AG10803 (cell line): ENCODE measurements at regions not wholly inside any gene's neighbourhood (a gene's known extent, or its start where the extent isn't known, plus 50 kb on each side); places are given as distances from the start of the nearest gene placed in this dataset.

Experiments
- DNase-seq: peaks from one replicate; pipeline ENCODE4 v3.0.0; 2010; ENCODE audit warnings: low read depth
- H3K4me3 ChIP-seq: 2 replicates; pipeline ENCODE4 v1.5.1; 2011; ENCODE audit warnings: mild to moderate bottlenecking, low read length, control low read depth
- TF ChIP-seq, protein P1 (sequence below): conservative IDR thresholded peaks from 2 replicates; pipeline ENCODE4 v1.5.1; 2011; ENCODE audit warnings: mild to moderate bottlenecking, low read length, control low read depth, inconsistent platforms

DNA sequence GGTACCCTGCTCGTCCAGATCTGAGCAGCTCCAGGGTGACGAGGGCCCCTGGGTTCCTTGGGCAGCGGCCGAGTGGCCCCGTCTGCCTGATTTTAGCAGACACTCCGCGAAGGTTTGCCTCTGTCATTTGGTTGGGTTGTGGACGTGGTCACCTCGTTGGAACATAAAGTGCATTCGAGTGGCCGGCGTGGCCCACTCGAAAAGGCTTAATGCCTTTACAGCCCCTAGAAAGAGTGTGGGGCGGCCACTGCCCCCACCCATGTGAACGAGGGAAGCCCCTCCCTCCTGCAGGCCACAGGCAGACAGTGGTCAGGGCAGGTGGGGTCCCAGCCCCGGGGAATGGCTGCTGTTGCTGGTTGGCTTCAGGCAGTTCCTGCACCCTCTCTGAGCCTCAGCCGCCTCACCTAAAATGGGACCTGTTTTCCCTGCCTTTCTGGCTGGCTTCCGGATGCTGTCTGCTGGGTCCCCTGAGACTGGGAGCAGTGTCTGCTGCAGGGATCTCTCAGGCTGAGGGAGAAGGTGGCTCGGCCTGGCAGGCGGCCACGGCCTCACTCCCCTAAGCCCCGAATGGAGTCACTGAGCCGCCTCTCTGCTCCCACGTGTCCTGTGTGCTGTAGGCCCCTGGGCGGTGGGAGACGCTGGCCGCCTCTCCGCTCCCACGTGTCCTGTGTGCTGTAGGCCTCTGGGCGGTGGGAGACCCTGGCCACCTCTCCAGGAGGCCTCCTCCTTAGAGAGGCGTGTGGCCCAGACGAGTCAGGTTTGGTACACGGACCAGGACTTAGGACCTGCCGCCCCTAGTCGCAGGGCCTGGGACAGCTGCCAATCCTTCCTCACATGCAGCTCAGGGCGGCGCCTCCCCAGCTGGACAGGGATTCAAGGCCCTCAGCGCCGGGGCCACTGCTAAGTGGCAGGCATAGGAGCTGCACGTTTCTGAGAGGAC lies 233.0 kb downstream of the ERMARD start:
- H3K4me3 ChIP-seq = no peak overlapping the region
- no peak for DNase-seq
- TF ChIP-seq, protein P1, sequence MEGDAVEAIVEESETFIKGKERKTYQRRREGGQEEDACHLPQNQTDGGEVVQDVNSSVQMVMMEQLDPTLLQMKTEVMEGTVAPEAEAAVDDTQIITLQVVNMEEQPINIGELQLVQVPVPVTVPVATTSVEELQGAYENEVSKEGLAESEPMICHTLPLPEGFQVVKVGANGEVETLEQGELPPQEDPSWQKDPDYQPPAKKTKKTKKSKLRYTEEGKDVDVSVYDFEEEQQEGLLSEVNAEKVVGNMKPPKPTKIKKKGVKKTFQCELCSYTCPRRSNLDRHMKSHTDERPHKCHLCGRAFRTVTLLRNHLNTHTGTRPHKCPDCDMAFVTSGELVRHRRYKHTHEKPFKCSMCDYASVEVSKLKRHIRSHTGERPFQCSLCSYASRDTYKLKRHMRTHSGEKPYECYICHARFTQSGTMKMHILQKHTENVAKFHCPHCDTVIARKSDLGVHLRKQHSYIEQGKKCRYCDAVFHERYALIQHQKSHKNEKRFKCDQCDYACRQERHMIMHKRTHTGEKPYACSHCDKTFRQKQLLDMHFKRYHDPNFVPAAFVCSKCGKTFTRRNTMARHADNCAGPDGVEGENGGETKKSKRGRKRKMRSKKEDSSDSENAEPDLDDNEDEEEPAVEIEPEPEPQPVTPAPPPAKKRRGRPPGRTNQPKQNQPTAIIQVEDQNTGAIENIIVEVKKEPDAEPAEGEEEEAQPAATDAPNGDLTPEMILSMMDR = no peak

DNA sequence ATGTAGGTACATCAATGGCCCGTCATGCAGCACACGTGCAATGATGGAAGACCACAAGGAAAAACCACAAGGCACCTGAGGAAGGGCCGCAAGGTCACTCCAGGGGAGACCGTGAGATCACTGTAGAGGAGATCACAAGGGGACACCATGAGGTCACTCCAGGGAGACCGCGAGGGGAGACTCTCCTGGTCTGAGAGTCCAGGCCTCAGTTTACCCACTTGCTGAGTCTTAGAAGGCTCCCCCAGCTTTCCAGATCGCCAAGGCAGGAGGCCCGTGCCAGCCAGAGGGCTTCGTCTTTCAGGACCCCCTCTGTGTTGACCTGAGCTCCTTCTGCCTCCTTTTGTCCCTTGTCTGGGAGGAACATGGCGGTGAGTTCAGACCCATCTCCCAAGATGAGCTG lies 232.2 kb downstream of the ERMARD start:
- TF ChIP-seq, protein P1 = no peak
- H3K4me3 ChIP-seq = no peak overlapping the region
- DNase-seq = no peak

DNA sequence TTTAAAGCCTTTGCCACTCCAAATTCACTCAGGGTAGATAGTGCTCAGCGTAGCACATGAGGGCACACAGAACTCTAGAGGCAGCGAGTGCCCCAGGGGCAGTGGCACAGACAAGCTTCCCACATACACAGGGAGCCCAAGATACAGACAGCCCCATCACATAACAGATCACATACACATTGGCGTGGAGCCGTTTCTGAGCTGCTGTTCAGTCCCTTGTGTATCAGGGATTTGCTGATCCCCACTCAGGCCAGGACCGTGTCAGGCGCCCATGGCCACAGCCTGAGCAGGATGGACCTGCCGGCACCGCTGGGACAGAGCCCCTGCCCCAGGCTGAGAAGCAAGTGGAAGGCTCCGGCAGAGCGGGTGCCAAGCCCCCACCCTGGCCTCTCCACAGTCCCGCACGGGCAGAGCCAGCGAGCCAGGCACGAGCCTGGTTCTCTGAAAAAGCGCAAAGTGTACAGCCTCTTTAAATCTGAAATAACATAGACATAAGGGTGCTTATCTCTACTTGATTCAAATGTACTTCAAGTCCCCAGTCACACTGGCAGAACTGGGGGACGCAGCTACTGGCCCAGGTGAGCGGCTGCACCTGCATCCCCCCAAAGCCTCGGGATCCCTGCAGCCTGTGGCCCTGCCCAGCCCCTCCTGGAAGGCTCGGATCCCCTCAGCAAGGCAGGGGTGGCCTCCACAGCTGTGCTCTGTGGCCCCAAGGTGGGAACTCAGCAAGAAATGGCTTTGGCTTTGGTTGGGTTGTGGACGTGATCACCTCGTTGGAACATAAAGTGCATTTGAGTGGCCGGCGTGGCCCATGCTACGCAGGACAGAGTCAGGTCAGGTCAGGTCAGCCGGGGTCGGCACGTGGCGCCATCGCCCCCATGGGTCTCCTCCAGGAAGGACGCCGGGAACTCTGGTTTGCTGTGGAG lies 231.3 kb downstream of the ERMARD start:
- DNase-seq = no peak
- H3K4me3 ChIP-seq = no peak overlapping the region
- TF ChIP-seq, protein P1 = no peak

DNA sequence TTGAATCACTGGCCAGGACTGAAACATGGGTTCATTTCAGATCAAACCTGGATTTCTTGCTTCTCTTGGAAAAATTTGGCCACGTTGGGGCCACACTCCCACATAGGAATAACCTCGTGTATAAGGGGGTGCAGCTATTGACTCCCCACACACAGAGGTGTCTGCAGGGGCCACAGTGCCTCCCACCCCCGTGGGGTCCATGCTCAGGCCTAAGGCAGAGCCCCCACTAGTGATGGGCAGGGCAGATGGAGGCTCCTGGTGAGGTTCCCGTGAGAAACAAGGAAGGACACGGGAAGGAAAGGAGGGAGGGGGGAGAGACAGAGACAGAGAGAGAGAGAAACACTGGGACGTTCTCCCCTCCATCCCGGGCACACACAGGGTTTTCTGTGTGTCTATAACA lies 230.5 kb downstream of the ERMARD start:
- H3K4me3 ChIP-seq = no peak overlapping the region
- TF ChIP-seq, protein P1 = no peak
- no peak for DNase-seq

DNA sequence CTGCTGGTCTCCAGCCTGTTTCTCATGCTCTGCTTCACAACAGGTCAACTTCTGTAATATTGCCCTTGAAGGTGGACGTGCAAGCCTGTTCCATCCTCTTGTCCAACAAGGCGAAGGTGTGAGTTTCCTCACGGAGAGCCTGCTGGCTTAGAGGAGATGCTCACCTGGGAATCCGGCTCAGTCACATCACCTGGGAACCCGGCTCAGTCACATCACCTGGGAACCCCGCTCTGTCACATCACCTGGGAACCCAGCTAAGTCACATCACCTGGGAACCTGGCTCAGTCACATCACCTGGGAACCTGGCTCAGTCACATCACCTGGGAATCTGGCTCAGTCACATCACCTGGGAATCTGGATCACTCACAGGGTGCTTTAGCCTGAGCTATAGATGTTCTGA lies 230.1 kb downstream of the ERMARD start:
- DNase-seq = no peak
- H3K4me3 ChIP-seq = no peak overlapping the region
- TF ChIP-seq, protein P1 = no peak

DNA sequence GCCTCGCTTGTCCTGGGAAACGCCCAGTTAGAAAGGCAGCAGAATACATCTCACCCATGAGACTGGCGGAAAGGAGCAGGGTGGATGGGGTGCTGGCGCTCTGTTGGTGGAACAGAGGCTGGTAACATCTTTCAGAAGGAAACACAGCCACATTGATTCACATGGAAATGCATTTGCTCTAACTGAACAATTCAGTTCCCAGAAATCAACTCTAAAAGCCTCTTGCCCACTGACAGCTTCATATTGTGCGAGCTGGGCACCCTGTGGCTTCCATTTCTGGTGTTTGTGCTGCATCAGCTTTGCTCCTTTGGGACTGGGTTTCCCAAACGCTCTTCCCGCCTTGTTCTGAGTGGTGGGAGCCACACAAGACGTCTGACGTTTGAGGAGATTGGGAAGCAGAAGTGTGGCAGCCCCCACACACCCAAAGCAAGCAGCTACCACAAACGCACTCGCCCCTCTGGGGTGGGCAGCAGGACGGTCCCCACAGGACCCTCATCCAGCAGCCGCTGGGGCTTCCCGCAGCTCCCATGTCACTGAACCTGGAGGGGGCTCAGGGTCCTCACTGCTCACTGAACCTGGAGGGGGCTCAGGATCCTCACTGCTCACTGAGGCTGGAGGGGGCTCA lies 229.5 kb downstream of the ERMARD start:
- DNase-seq = no peak
- no peak overlapping the region for H3K4me3 ChIP-seq
- TF ChIP-seq, protein P1 = no peak
